OCI-LY1 (cell line): ENCODE measurements at regions not wholly inside any gene's neighbourhood (a gene's known extent, or its start where the extent isn't known, plus 50 kb on each side); places are given as distances from the start of the nearest gene placed in this dataset.

ENCODE experiments used
- H2AFZ ChIP-seq: fragments of 200-600 bp; sonication (generic), shearing (Covaris generic); 2 replicates; pipeline ENCODE4 v1.6.0; 2014; ENCODE audit warnings: antibody characterized with exemption, mild to moderate bottlenecking, low read length
- H3F3A ChIP-seq: fragments of 200-600 bp; sonication (generic), shearing (Covaris generic); 2 replicates; pipeline ENCODE4 v1.6.0; 2014; ENCODE audit warnings: mild to moderate bottlenecking, antibody characterized with exemption, low read length, moderate library complexity; ENCODE audit not compliant: insufficient read depth
- H3K27ac ChIP-seq: fragments of 200-600 bp; sonication (generic); 2 replicates; pipeline ENCODE4 v1.5.1; 2014; ENCODE audit warnings: low read length, mixed run types, mild to moderate bottlenecking, low read depth; ENCODE audit not compliant: poor library complexity, severe bottlenecking
- H3K27me3 ChIP-seq: fragments of 200-600 bp; sonication (generic); 2 replicates; pipeline ENCODE4 v1.6.0; 2014; ENCODE audit warnings: antibody characterized with exemption, mild to moderate bottlenecking, low read length, moderate library complexity; ENCODE audit not compliant: insufficient read depth
- H3K36me3 ChIP-seq: fragments of 200-600 bp; sonication (generic); 2 replicates; pipeline ENCODE4 v1.6.1; 2014; ENCODE audit warnings: mild to moderate bottlenecking, antibody characterized with exemption, low read length, moderate library complexity, mixed read lengths; ENCODE audit not compliant: insufficient read depth
- H3K4me1 ChIP-seq: fragments of 200-600 bp; sonication (generic); 2 replicates; pipeline ENCODE4 v1.5.1; 2014; ENCODE audit warnings: mild to moderate bottlenecking, low read length, moderate library complexity; ENCODE audit not compliant: insufficient read depth, severe bottlenecking
- H3K4me2 ChIP-seq: fragments of 200-600 bp; sonication (generic), shearing (Covaris generic); 2 replicates; pipeline ENCODE4 v1.6.1; 2014; ENCODE audit warnings: low read length
- H3K4me3 ChIP-seq: fragments of 200-600 bp; sonication (generic); 2 replicates; pipeline ENCODE4 v1.5.1; 2014; ENCODE audit warnings: low read length, low read depth, mild to moderate bottlenecking, mixed read lengths; ENCODE audit not compliant: poor library complexity, severe bottlenecking
- H3K79me2 ChIP-seq: fragments of 200-600 bp; shearing (Covaris generic); 2 replicates; pipeline ENCODE4 v1.6.1; 2016; ENCODE audit warnings: mixed run types, low read length, mixed read lengths; ENCODE audit not compliant: insufficient read depth
- H3K9ac ChIP-seq: fragments of 200-600 bp; sonication (generic), shearing (Covaris generic); 2 replicates; pipeline ENCODE4 v1.6.1; 2014; ENCODE audit warnings: mild to moderate bottlenecking, low read length, mixed read lengths
- H3K9me2 ChIP-seq: fragments of 200-600 bp; sonication (generic), shearing (Covaris generic); 2 replicates; pipeline ENCODE4 v1.6.1; 2014; ENCODE audit warnings: low read depth, mild to moderate bottlenecking, low read length, mixed read lengths
- H3K9me3 ChIP-seq: fragments of 200-600 bp; shearing (Covaris generic); 2 replicates; pipeline ENCODE4 v1.6.1; 2014; ENCODE audit warnings: low read length, mixed read lengths
- H4K20me1 ChIP-seq: fragments of 200-600 bp; sonication (generic), shearing (Covaris generic); 2 replicates; pipeline ENCODE4 v1.6.0; 2016; ENCODE audit warnings: mild to moderate bottlenecking, low read length; ENCODE audit not compliant: insufficient read depth
- CTCF ChIP-seq: fragments of 200-600 bp; sonication (generic), shearing (Covaris generic); IDR thresholded peaks from 2 replicates; pipeline ENCODE4 v1.5.1; 2017; ENCODE audit warnings: mild to moderate bottlenecking, antibody characterized with exemption, low read length, moderate library complexity, mixed read lengths
- EZH2 ChIP-seq: fragments of 200-600 bp; sonication (generic), shearing (Covaris generic); IDR thresholded peaks from 2 replicates; pipeline ENCODE4 v1.8.0; 2017; ENCODE audit warnings: borderline replicate concordance, mixed run types, mild to moderate bottlenecking, antibody characterized with exemption, low read length, moderate library complexity, mixed read lengths

- no peaks in the 10 kb centered on the region for H3F3A ChIP-seq
- no peak overlapping the region for H3K4me2 ChIP-seq
- no peak overlapping the region for H3K9ac ChIP-seq
- no peak overlapping the region for H3K4me3 ChIP-seq
- H3K9me3 ChIP-seq: peaks cover 2% of the 10 kb centered on the region; the same call in 1 of the 2 replicates
- H3K36me3 ChIP-seq: no peaks in the 10 kb centered on the region
- H3K9me2 ChIP-seq: no peaks in the 10 kb centered on the region
- H3K4me1 ChIP-seq: peaks cover 23% of the 10 kb centered on the region
- no peak overlapping the region for H2AFZ ChIP-seq
- no peaks in the 10 kb centered on the region for H3K79me2 ChIP-seq
- H4K20me1 ChIP-seq: no peaks in the 10 kb centered on the region
- TF ChIP-seq CTCF: no peak
- TF ChIP-seq EZH2: no peak
- no peaks in the 10 kb centered on the region for H3K27me3 ChIP-seq
- H3K27ac ChIP-seq: no peak overlapping the region
These were observed 340.4 kb upstream of the FAT1 start for GRCh38 chr4:187064033-187064432.

GRCh38 chr4:187065396-187065795 is 341.7 kb upstream of the FAT1 start:
- H3K4me2 ChIP-seq: no peak overlapping the region

GRCh38 chr4:187065806-187066205 is 342.1 kb upstream of the FAT1 start:
- Histone ChIP-seq H3K9ac (no peak overlapping the region), H3K9me2 (no peaks in the 10 kb centered on the region), H3K27ac (no peak overlapping the region), H3F3A (no peaks in the 10 kb centered on the region), H3K9me3 (peaks cover 2% of the 10 kb centered on the region; the same call in 1 of the 2 replicates), H3K27me3 (no peaks in the 10 kb centered on the region), H3K4me1 (peaks cover 10% of the 10 kb centered on the region), H3K79me2 (no peaks in the 10 kb centered on the region), H3K36me3 (no peaks in the 10 kb centered on the region), H2AFZ (no peak overlapping the region), H3K4me2 (no peak overlapping the region), H4K20me1 (no peaks in the 10 kb centered on the region), H3K4me3 (no peak overlapping the region)
- TF ChIP-seq CTCF: no peak
- no peak for TF ChIP-seq EZH2

More at GRCh38 chr4:187065396-187065795, 341.7 kb upstream of the FAT1 start:
- Histone ChIP-seq H2AFZ (no peak overlapping the region), H3K27ac (no peak overlapping the region), H3K79me2 (no peaks in the 10 kb centered on the region), H3K36me3 (no peaks in the 10 kb centered on the region), H3K4me3 (no peak overlapping the region), H3K27me3 (no peaks in the 10 kb centered on the region), H3K9ac (no peak overlapping the region), H4K20me1 (no peaks in the 10 kb centered on the region), H3K9me3 (peaks cover 2% of the 10 kb centered on the region; the same call in 1 of the 2 replicates), H3F3A (no peaks in the 10 kb centered on the region), H3K9me2 (no peaks in the 10 kb centered on the region), H3K4me1 (peaks cover 10% of the 10 kb centered on the region)
- TF ChIP-seq CTCF: no peak
- no peak for TF ChIP-seq EZH2
